Central memory CD8-positive, alpha-beta T cell (primary cell): ENCODE measurements at regions not wholly inside any gene's neighbourhood (a gene's known extent, or its start where the extent isn't known, plus 50 kb on each side); places are given as distances from the start of the nearest gene placed in this dataset.

Experiments
- ATAC-seq: fragments of 150-1000 bp; cut with Tn5 transposase; replicated peaks from 2 replicates; pipeline ENCODE4 v1.10.0; 2022; ENCODE audit warnings: mild to moderate bottlenecking, moderate FRiP score, moderate number of reproducible peaks; ENCODE audit not compliant: poor library complexity, severe bottlenecking; ENCODE audit errors: extremely low read depth
- DNase-seq, 2 donors: peaks; one replicate each; pipeline ENCODE4 v3.0.0; 2021; ENCODE audit warnings: low spot score in 2 of 2
- H3K27ac Mint-ChIP-seq: one replicate; pipeline ENCODE4 v1.8.0; 2022; ENCODE audit warnings: low read depth, mild to moderate bottlenecking, moderate library complexity, mixed read lengths
- H3K27me3 Mint-ChIP-seq: one replicate; pipeline ENCODE4 v1.8.0; 2022; ENCODE audit warnings: mixed read lengths
- H3K36me3 Mint-ChIP-seq: one replicate; pipeline ENCODE4 v1.8.0; 2022; ENCODE audit warnings: mild to moderate bottlenecking, moderate library complexity, mixed read lengths; ENCODE audit not compliant: insufficient read depth
- H3K4me1 Mint-ChIP-seq: one replicate; pipeline ENCODE4 v1.8.0; 2022; ENCODE audit warnings: mixed read lengths
- H3K4me3 Mint-ChIP-seq: one replicate; pipeline ENCODE4 v1.8.0; 2022; ENCODE audit warnings: mild to moderate bottlenecking, moderate library complexity, mixed read lengths
- H3K9me3 Mint-ChIP-seq: one replicate; pipeline ENCODE4 v1.8.0; 2022; ENCODE audit warnings: mixed read lengths

- Mint-ChIP-seq H3K36me3 (no peaks in the 10 kb centered on the region), H3K27ac (no peak overlapping the region), H3K4me1 (no peaks in the 10 kb centered on the region), H3K27me3 (no peaks in the 10 kb centered on the region), H3K9me3 (no peaks in the 10 kb centered on the region), H3K4me3 (no peak overlapping the region)
- ATAC-seq (no peak), DNase-seq (no peak)
Measured at GRCh38 chr4:135365065-135365464, 1163.5 kb upstream of the PABPC4L start.

- no peak for ATAC-seq
- DNase-seq = no peak
- Mint-ChIP-seq H3K36me3 (no peaks in the 10 kb centered on the region), H3K27me3 (no peaks in the 10 kb centered on the region), H3K27ac (no peak overlapping the region), H3K4me3 (no peak overlapping the region), H3K4me1 (no peaks in the 10 kb centered on the region), H3K9me3 (peaks cover 4% of the 10 kb centered on the region)
Measured at GRCh38 chr4:135359128-135359527, 1157.5 kb upstream of the PABPC4L start.

GRCh38 chr4:135357091-135357490 lies 1155.5 kb upstream of the PABPC4L start:
- no peak for ATAC-seq
- no peak overlapping the region for H3K27ac Mint-ChIP-seq
- DNase-seq = no peak
- no peaks in the 10 kb centered on the region for H3K36me3 Mint-ChIP-seq
- H3K4me1 Mint-ChIP-seq = no peaks in the 10 kb centered on the region
- no peak overlapping the region for H3K4me3 Mint-ChIP-seq
- H3K9me3 Mint-ChIP-seq = peaks cover 4% of the 10 kb centered on the region
- H3K27me3 Mint-ChIP-seq = no peaks in the 10 kb centered on the region

GRCh38 chr4:135354876-135355275 lies 1153.3 kb upstream of the PABPC4L start:
- H3K27me3 Mint-ChIP-seq = no peaks in the 10 kb centered on the region
- no peak overlapping the region for H3K4me3 Mint-ChIP-seq
- no peaks in the 10 kb centered on the region for H3K4me1 Mint-ChIP-seq
- H3K36me3 Mint-ChIP-seq = no peaks in the 10 kb centered on the region
- H3K9me3 Mint-ChIP-seq = peaks cover 4% of the 10 kb centered on the region
- H3K27ac Mint-ChIP-seq = no peak overlapping the region
- DNase-seq (no peak), ATAC-seq (no peak)

GRCh38 chr4:135353008-135353407 lies 1151.4 kb upstream of the PABPC4L start:
- Mint-ChIP-seq H3K36me3 (no peaks in the 10 kb centered on the region), H3K27ac (no peak overlapping the region), H3K4me3 (no peak overlapping the region), H3K4me1 (no peaks in the 10 kb centered on the region), H3K27me3 (no peaks in the 10 kb centered on the region), H3K9me3 (no peaks in the 10 kb centered on the region)
- no peak for DNase-seq
- no peak for ATAC-seq

- peaks cover 5% of the 10 kb centered on the region for H3K9me3 Mint-ChIP-seq
- no peak overlapping the region for H3K27ac Mint-ChIP-seq
- no peak overlapping the region for H3K4me3 Mint-ChIP-seq
- H3K27me3 Mint-ChIP-seq = no peaks in the 10 kb centered on the region
- DNase-seq = no peak
- H3K36me3 Mint-ChIP-seq = no peaks in the 10 kb centered on the region
- no peak for ATAC-seq
- no peaks in the 10 kb centered on the region for H3K4me1 Mint-ChIP-seq
Measured at GRCh38 chr4:135344492-135344891, 1142.9 kb upstream of the PABPC4L start.

GRCh38 chr4:135338181-135338580 lies 1136.6 kb upstream of the PABPC4L start:
- Mint-ChIP-seq H3K4me3 (no peak overlapping the region), H3K27ac (no peak overlapping the region), H3K9me3 (peaks cover 6% of the 10 kb centered on the region), H3K36me3 (no peaks in the 10 kb centered on the region), H3K4me1 (no peaks in the 10 kb centered on the region), H3K27me3 (no peaks in the 10 kb centered on the region)
- DNase-seq (no peak), ATAC-seq (no peak)

- no peaks in the 10 kb centered on the region for H3K36me3 Mint-ChIP-seq
- peaks cover 27% of the 10 kb centered on the region for H3K9me3 Mint-ChIP-seq
- DNase-seq (no peak), ATAC-seq (no peak)
- no peak overlapping the region for H3K27ac Mint-ChIP-seq
- no peaks in the 10 kb centered on the region for H3K4me1 Mint-ChIP-seq
- no peaks in the 10 kb centered on the region for H3K27me3 Mint-ChIP-seq
- no peak overlapping the region for H3K4me3 Mint-ChIP-seq
Measured at GRCh38 chr4:135325264-135325663, 1123.7 kb upstream of the PABPC4L start.

- H3K4me3 Mint-ChIP-seq = no peak overlapping the region
- no peaks in the 10 kb centered on the region for H3K4me1 Mint-ChIP-seq
- no peak overlapping the region for H3K27ac Mint-ChIP-seq
- no peaks in the 10 kb centered on the region for H3K27me3 Mint-ChIP-seq
- DNase-seq (no peak), ATAC-seq (no peak)
- H3K36me3 Mint-ChIP-seq = no peaks in the 10 kb centered on the region
- peaks cover 43% of the 10 kb centered on the region for H3K9me3 Mint-ChIP-seq
Measured at GRCh38 chr4:135319685-135320084, 1118.1 kb upstream of the PABPC4L start.

GRCh38 chr4:135316266-135316779 lies 1114.7 kb upstream of the PABPC4L start:
- no peaks in the 10 kb centered on the region for H3K27me3 Mint-ChIP-seq
- DNase-seq = no peak
- H3K4me1 Mint-ChIP-seq = no peaks in the 10 kb centered on the region
- H3K9me3 Mint-ChIP-seq = peaks cover 38% of the 10 kb centered on the region
- H3K36me3 Mint-ChIP-seq = no peaks in the 10 kb centered on the region
- H3K27ac Mint-ChIP-seq = no peak overlapping the region
- H3K4me3 Mint-ChIP-seq = no peak overlapping the region
- no peak for ATAC-seq

- Mint-ChIP-seq H3K4me1 (no peaks in the 10 kb centered on the region), H3K27ac (no peak overlapping the region), H3K27me3 (no peaks in the 10 kb centered on the region), H3K4me3 (no peak overlapping the region), H3K36me3 (no peaks in the 10 kb centered on the region), H3K9me3 (peaks cover 11% of the 10 kb centered on the region)
- DNase-seq = no peak
- no peak for ATAC-seq
Measured at GRCh38 chr4:135290136-135290535, 1088.5 kb upstream of the PABPC4L start.

GRCh38 chr4:135283934-135284333 lies 1082.3 kb upstream of the PABPC4L start:
- no peaks in the 10 kb centered on the region for H3K36me3 Mint-ChIP-seq
- DNase-seq (no peak), ATAC-seq (no peak)
- H3K4me1 Mint-ChIP-seq = no peaks in the 10 kb centered on the region
- H3K9me3 Mint-ChIP-seq = peaks cover 11% of the 10 kb centered on the region
- H3K4me3 Mint-ChIP-seq = no peak overlapping the region
- H3K27ac Mint-ChIP-seq = no peak overlapping the region
- H3K27me3 Mint-ChIP-seq = no peaks in the 10 kb centered on the region

GRCh38 chr4:135282676-135283075 lies 1081.1 kb upstream of the PABPC4L start:
- Mint-ChIP-seq H3K36me3 (no peaks in the 10 kb centered on the region), H3K27ac (no peak overlapping the region), H3K4me1 (no peaks in the 10 kb centered on the region), H3K4me3 (no peak overlapping the region), H3K9me3 (peaks cover 18% of the 10 kb centered on the region), H3K27me3 (no peaks in the 10 kb centered on the region)
- DNase-seq = no peak
- no peak for ATAC-seq

- ATAC-seq (no peak), DNase-seq (no peak)
- Mint-ChIP-seq H3K27ac (no peak overlapping the region), H3K4me1 (no peaks in the 10 kb centered on the region), H3K4me3 (no peak overlapping the region), H3K27me3 (no peaks in the 10 kb centered on the region), H3K9me3 (peaks cover 18% of the 10 kb centered on the region), H3K36me3 (no peaks in the 10 kb centered on the region)
Measured at GRCh38 chr4:135281230-135281629, 1079.6 kb upstream of the PABPC4L start.
